PC-3 (cell line): ENCODE measurements at regions not wholly inside any gene's neighbourhood (a gene's known extent, or its start where the extent isn't known, plus 50 kb on each side); places are given as distances from the start of the nearest gene placed in this dataset.

Experiments
- EZH2 ChIP-seq: fragments of 300-600 bp; sonication (generic); IDR thresholded peaks from one replicate; pipeline ENCODE4 v1.6.1; 2017; ENCODE audit warnings: antibody characterized with exemption, mild to moderate bottlenecking, low read length; ENCODE audit not compliant: unreplicated experiment
- EZH2phosphoT487 ChIP-seq: fragments of 300-600 bp; sonication (generic); IDR thresholded peaks from 2 replicates; pipeline ENCODE4 v1.6.1; 2018; ENCODE audit warnings: mild to moderate bottlenecking, antibody characterized with exemption, low read length, borderline replicate concordance
- TF ChIP-seq, protein P1 (sequence below): fragments of 300-600 bp; sonication (generic); conservative IDR thresholded peaks from 2 replicates; pipeline ENCODE4 v1.5.1; 2017; ENCODE audit warnings: antibody characterized with exemption, low read depth, mild to moderate bottlenecking, low read length

DNA sequence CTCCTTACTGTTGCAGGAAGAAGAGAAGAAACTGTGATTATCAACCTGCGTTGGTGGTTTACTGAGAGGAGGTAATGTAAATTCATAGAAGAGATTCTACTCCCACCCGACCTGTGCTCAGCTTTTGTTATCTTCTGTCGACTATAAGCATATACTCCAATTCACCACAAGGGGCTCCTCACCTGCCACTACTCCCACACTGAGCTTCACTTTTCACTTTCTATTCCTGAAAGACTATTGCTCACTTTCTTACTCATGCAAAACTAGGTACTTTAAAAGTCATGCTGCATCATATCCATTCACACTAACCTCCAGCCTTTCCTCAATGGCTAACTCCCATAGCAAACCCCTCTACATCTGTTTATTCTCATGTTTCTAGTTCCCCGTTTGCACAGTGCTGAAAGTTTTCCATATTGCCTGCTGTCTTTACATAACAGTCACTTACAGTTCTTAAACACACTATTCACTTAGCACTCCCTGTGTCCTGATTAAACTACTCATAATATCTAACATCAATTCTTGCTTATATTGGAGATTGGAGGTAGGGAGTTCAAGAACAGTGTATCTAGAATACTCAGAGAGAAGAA lies 1062.6 kb downstream of the NR2F1-AS1 start:
- TF ChIP-seq, protein P1, sequence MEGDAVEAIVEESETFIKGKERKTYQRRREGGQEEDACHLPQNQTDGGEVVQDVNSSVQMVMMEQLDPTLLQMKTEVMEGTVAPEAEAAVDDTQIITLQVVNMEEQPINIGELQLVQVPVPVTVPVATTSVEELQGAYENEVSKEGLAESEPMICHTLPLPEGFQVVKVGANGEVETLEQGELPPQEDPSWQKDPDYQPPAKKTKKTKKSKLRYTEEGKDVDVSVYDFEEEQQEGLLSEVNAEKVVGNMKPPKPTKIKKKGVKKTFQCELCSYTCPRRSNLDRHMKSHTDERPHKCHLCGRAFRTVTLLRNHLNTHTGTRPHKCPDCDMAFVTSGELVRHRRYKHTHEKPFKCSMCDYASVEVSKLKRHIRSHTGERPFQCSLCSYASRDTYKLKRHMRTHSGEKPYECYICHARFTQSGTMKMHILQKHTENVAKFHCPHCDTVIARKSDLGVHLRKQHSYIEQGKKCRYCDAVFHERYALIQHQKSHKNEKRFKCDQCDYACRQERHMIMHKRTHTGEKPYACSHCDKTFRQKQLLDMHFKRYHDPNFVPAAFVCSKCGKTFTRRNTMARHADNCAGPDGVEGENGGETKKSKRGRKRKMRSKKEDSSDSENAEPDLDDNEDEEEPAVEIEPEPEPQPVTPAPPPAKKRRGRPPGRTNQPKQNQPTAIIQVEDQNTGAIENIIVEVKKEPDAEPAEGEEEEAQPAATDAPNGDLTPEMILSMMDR = peak; percentile 73
- TF ChIP-seq EZH2phosphoT487 (no peak), EZH2 (no peak)
